H1 (cell line): ENCODE measurements at regions not wholly inside any gene's neighbourhood (a gene's known extent, or its start where the extent isn't known, plus 50 kb on each side); places are given as distances from the start of the nearest gene placed in this dataset.

Source experiments
- CTCF ChIA-PET: fragments of 300-600 bp; sonication (Branson Sonifier 250); formaldehyde crosslinking; loops from one replicate; lab custom pipeline; 2021; ENCODE audit not compliant: partially characterized antibody; lab: Charles Lee
- POLR2A ChIA-PET: fragments of 300-600 bp; sonication (Branson Sonifier 250); formaldehyde crosslinking; loops from one replicate; lab custom pipeline; 2021; ENCODE audit warnings: inconsistent platforms; ENCODE audit not compliant: partially characterized antibody; lab: Charles Lee
- DNase-seq, 2 experiments: peaks; one replicate each; pipeline versions ENCODE4 v3.0.0 to v3.0.0-alpha.2; 2010 to 2022; ENCODE audit warnings: low spot score in 2 of 2, low read depth in 1 of 2, mixed read lengths in 1 of 2
- FAIRE-seq: peaks from 2 replicates; lab custom pipeline; 2011; peaks lifted over from hg19 to GRCh38; lab: Jason Lieb, UNC
- H2AFZ ChIP-seq: 2 replicates; pipeline ENCODE4 v1.8.1; 2012; ENCODE audit warnings: low read length, inconsistent platforms
- H2AK5ac ChIP-seq: 2 replicates; pipeline ENCODE4 v1.6.1; 2013; ENCODE audit warnings: low read depth, low read length
- H2BK120ac ChIP-seq: replicated peaks from 2 replicates; pipeline ENCODE3; 2013; ENCODE audit warnings: low read depth, low read length, inconsistent platforms
- H2BK12ac ChIP-seq: 2 replicates; pipeline ENCODE4 v1.6.1; 2013; ENCODE audit warnings: low read depth, low read length
- H2BK15ac ChIP-seq: 2 replicates; pipeline ENCODE4 v1.6.1; 2013; ENCODE audit warnings: low read length
- H2BK20ac ChIP-seq: 2 replicates; pipeline ENCODE4 v1.6.1; 2013; ENCODE audit warnings: low read length
- H2BK5ac ChIP-seq: 2 replicates; pipeline ENCODE4 v1.6.1; 2013; ENCODE audit warnings: low read depth, low read length
- H3K14ac ChIP-seq: 2 replicates; pipeline ENCODE4 v1.6.1; 2013; ENCODE audit warnings: inconsistent platforms; ENCODE audit not compliant: insufficient read length
- H3K18ac ChIP-seq: 2 replicates; pipeline ENCODE4 v1.6.1; 2013; ENCODE audit warnings: low read length; ENCODE audit errors: extremely low read depth
- H3K23ac ChIP-seq: 2 replicates; pipeline ENCODE4 v1.6.1; 2013; ENCODE audit warnings: inconsistent platforms; ENCODE audit not compliant: insufficient read length
- H3K23me2 ChIP-seq: 2 replicates; pipeline ENCODE4 v1.6.1; 2013; ENCODE audit warnings: low read depth, low read length
- H3K27ac ChIP-seq: 2 replicates; pipeline ENCODE4 v1.6.1; 2011; ENCODE audit warnings: low read depth, low read length, inconsistent platforms
- H3K27me3 ChIP-seq, 4 experiments: replicated peaks in 1 of 4; 1 replicate in 1 of 4; 2 replicates in 3 of 4; pipeline versions ENCODE4 v1.6.1 to v1.8.1; 2011 to 2013; ENCODE audit warnings: low read length in 3 of 4, mild to moderate bottlenecking in 3 of 4, inconsistent platforms in 2 of 4, mixed read lengths in 2 of 4, moderate library complexity in 1 of 4; ENCODE audit not compliant: control insufficient read depth in 3 of 4, insufficient read depth in 3 of 4; ENCODE audit errors: extremely low read depth in 1 of 4
- H3K36me3 ChIP-seq, 4 experiments: 2 replicates each; pipeline versions ENCODE4 v1.6.1 to v1.8.1; 2011 to 2013; ENCODE audit warnings: mild to moderate bottlenecking in 4 of 4, low read length in 3 of 4, moderate library complexity in 2 of 4, control low read depth in 1 of 4, inconsistent platforms in 1 of 4; ENCODE audit not compliant: insufficient read depth in 4 of 4, control insufficient read depth in 2 of 4
- H3K4ac ChIP-seq: replicated peaks from 2 replicates; pipeline ENCODE3; 2013; ENCODE audit warnings: low read length, low read depth, mixed read lengths, inconsistent platforms; ENCODE audit not compliant: insufficient read length
- H3K4me1 ChIP-seq, 4 experiments: replicated peaks in 1 of 4; 1 replicate in 1 of 4; 2 replicates in 3 of 4; pipeline versions ENCODE4 v1.6.1 to v1.8.1; 2011 to 2013; ENCODE audit warnings: low read length in 3 of 4, inconsistent platforms in 2 of 4, mixed read lengths in 1 of 4; ENCODE audit not compliant: insufficient read depth in 4 of 4, control insufficient read depth in 3 of 4
- H3K4me2 ChIP-seq, 2 experiments: 2 replicates each; pipeline versions ENCODE4 v1.6.1 to v1.8.1; 2011 to 2013; ENCODE audit warnings: low read depth in 2 of 2, low read length in 2 of 2, control low read depth in 1 of 2, inconsistent platforms in 1 of 2, mild to moderate bottlenecking in 1 of 2; ENCODE audit not compliant: insufficient read depth in 1 of 2
- H3K4me3 ChIP-seq, 4 experiments: fragments of 200-600, 300-600 bp in 1 of 4; sonication (generic), shearing (Covaris generic), sonication (Bioruptor Twin) in 1 of 4; 2 replicates each; pipeline versions ENCODE4 v1.5.1 to v1.8.1; 2011 to 2016; ENCODE audit warnings: low read length in 4 of 4, low read depth in 3 of 4, control low read depth in 2 of 4, inconsistent platforms in 2 of 4, mild to moderate bottlenecking in 2 of 4, mixed read lengths in 1 of 4, moderate library complexity in 1 of 4; ENCODE audit not compliant: insufficient read depth in 2 of 4; ENCODE audit errors: extremely low read depth in 1 of 4
- H3K56ac ChIP-seq: replicated peaks from 2 replicates; pipeline ENCODE3; 2013; ENCODE audit warnings: low read depth, mild to moderate bottlenecking, mixed read lengths, low read length, inconsistent platforms; ENCODE audit not compliant: insufficient read length
- H3K79me1 ChIP-seq: 2 replicates; pipeline ENCODE4 v1.6.1; 2013; ENCODE audit warnings: low read depth, low read length, control low read depth
- H3K79me2 ChIP-seq, 2 experiments: 2 replicates each; pipeline versions ENCODE4 v1.6.1 to v1.8.1; 2012 to 2013; ENCODE audit warnings: low read length in 2 of 2, mild to moderate bottlenecking in 2 of 2, inconsistent platforms in 1 of 2; ENCODE audit not compliant: insufficient read depth in 2 of 2, control insufficient read depth in 1 of 2
- H3K9ac ChIP-seq, 4 experiments: replicated peaks in 1 of 4; 1 replicate in 1 of 4; 2 replicates in 3 of 4; pipeline versions ENCODE4 v1.6.1 to v1.8.1; 2011 to 2013; ENCODE audit warnings: low read depth in 3 of 4, low read length in 3 of 4, control low read depth in 2 of 4, mild to moderate bottlenecking in 2 of 4, moderate library complexity in 2 of 4, inconsistent platforms in 1 of 4; ENCODE audit errors: extremely low read depth in 1 of 4
- H3K9me3 ChIP-seq, 2 experiments: 2 replicates each; pipeline versions ENCODE4 v1.6.1 to v1.8.1; 2012 to 2013; ENCODE audit warnings: mild to moderate bottlenecking in 2 of 2, moderate library complexity in 2 of 2, control low read depth in 1 of 2, inconsistent platforms in 1 of 2, low read depth in 1 of 2, low read length in 1 of 2, mixed read lengths in 1 of 2; ENCODE audit not compliant: insufficient read depth in 2 of 2
- H4K20me1 ChIP-seq, 2 experiments: replicated peaks in 1 of 2; 2 replicates each; pipeline versions ENCODE3 to v1.8.1; 2011 to 2013; ENCODE audit warnings: inconsistent platforms in 2 of 2, low read length in 2 of 2, mild to moderate bottlenecking in 1 of 2; ENCODE audit not compliant: insufficient read depth in 2 of 2, control insufficient read depth in 1 of 2
- H4K5ac ChIP-seq: 2 replicates; pipeline ENCODE4 v1.6.1; 2013; ENCODE audit warnings: low read length, low read depth, mixed read lengths, inconsistent platforms; ENCODE audit not compliant: insufficient read length
- H4K8ac ChIP-seq: 2 replicates; pipeline ENCODE4 v1.8.0; 2013; ENCODE audit warnings: mild to moderate bottlenecking, moderate library complexity, low read length, inconsistent platforms; ENCODE audit not compliant: insufficient read depth; ENCODE audit errors: extremely low read depth
- H4K91ac ChIP-seq: replicated peaks from 2 replicates; pipeline ENCODE3; 2013; ENCODE audit warnings: low read length, mixed read lengths, inconsistent platforms; ENCODE audit not compliant: insufficient read length
- WGBS, 2 experiments: shearing (Covaris generic) in 1 of 2; methylation state at CpG; one replicate each; pipeline versions ENCODE4 v1.1.6 to v1.1.7; 2013 to 2015; ENCODE audit warnings: low lambda C conversion rate in 2 of 2, mixed read lengths in 2 of 2, inconsistent platforms in 1 of 2, low coverage in 1 of 2, missing lambda C conversion rate in 1 of 2; ENCODE audit not compliant: insufficient replicate concordance in 2 of 2, insufficient coverage in 1 of 2, insufficient read length in 1 of 2; ENCODE audit errors: extremely low coverage in 1 of 2, missing lambda C conversion rate in 1 of 2; 5-methylcytosine and 5-hydroxymethylcytosine counted together

DNA sequence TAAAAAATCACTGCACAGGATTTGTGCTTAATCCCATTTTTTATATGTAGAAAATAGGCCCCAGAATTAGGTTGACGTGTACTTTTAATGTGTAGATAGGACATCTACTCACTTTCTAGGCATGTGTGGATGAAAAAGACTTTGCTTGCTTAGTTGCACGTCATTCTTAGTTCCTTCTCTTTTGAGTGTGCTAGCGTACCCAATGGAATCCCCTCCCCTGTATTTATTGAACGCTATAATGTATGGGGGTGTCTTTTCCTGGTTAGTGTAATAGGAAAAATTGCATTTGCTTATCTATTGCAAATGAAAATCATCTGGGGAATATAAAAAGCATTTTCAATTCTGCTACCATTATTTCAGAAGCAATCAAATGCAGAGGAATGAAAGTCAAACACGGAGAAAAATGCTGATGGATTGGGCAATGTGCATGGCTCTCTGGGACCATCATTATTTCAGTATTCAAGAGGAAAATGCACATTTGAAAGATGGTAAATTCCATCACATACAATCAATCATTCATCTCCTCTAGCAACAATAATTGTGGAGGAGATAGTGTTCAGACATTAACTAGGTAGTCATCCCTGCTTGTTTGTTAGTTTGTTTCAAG, 277.0 kb upstream of the B3GALT2 start:
- no peak for DNase-seq
- H3K79me1 ChIP-seq, result no peaks in the 10 kb centered on the region
- H2AK5ac ChIP-seq, result no peak overlapping the region
- H4K8ac ChIP-seq, result no peak overlapping the region
- 83% methylated on average over 5 of the region's 5 CpGs; no CpG with 5 or more reads in 1 of the 2 experiments for WGBS, 2 experiments
- no peak overlapping the region for H4K5ac ChIP-seq
- no peak overlapping the region for H3K9ac ChIP-seq
- ChIA-PET POLR2A (no interaction called here), CTCF (no interaction called here)
- no peak overlapping the region for H2BK20ac ChIP-seq
- no peak overlapping the region for H3K18ac ChIP-seq
- no peak overlapping the region for H3K14ac ChIP-seq
- H2BK120ac ChIP-seq, result no peak overlapping the region
- H4K20me1 ChIP-seq, result no peaks in the 10 kb centered on the region
- H3K4me1 ChIP-seq, result no peaks in the 10 kb centered on the region; a peak in 1 of 7 replicates
- no peaks in the 10 kb centered on the region for H3K79me2 ChIP-seq
- no peaks in the 10 kb centered on the region for H3K9me3 ChIP-seq
- H3K56ac ChIP-seq, result no peak overlapping the region
- H3K36me3 ChIP-seq, result no peaks in the 10 kb centered on the region
- no peaks in the 10 kb centered on the region for H3K27me3 ChIP-seq
- H3K4ac ChIP-seq, result no peak overlapping the region
- H2BK5ac ChIP-seq, result no peak overlapping the region
- H2BK15ac ChIP-seq, result no peak overlapping the region
- no peak overlapping the region for H4K91ac ChIP-seq
- H3K4me2 ChIP-seq, result no peak overlapping the region
- H3K4me3 ChIP-seq, result no peak overlapping the region
- no peak overlapping the region for H2AFZ ChIP-seq
- H2BK12ac ChIP-seq, result no peak overlapping the region
- H3K23ac ChIP-seq, result no peak overlapping the region
- no peak for FAIRE-seq
- H3K27ac ChIP-seq, result no peak overlapping the region
- no peaks in the 10 kb centered on the region for H3K23me2 ChIP-seq
